Embryonic facial prominence (tissue), 1 donor: ENCODE measurements at regions not wholly inside any gene's neighbourhood (a gene's known extent, or its start where the extent isn't known, plus 50 kb on each side); places are given as distances from the start of the nearest gene placed in this dataset.

Experiments used
- DNase-seq: peaks from one replicate; pipeline ENCODE4 v3.0.0-alpha.2; 2016; ENCODE audit errors: extremely low spot score

DNA sequence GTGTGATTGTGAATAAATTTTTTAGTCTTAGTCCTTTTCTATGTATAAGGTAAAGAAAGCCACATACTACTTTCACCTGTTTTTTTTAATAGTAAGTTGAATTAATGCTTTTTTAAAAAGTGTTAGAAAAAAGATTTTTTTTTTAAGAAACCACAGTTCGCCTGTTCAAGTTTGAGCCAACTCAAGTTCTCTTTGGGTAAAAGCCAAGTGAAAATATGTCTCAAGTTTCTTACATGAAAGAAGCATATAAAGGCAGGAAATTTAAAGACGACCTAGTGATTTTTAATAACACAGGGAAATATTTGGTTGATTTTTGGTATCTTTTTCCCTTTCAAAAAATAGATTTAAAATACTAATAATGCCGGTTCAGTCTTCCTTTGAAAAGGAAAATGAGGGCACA, 369.9 kb upstream of the NR3C2 start:
- DNase-seq, result no peak

DNA sequence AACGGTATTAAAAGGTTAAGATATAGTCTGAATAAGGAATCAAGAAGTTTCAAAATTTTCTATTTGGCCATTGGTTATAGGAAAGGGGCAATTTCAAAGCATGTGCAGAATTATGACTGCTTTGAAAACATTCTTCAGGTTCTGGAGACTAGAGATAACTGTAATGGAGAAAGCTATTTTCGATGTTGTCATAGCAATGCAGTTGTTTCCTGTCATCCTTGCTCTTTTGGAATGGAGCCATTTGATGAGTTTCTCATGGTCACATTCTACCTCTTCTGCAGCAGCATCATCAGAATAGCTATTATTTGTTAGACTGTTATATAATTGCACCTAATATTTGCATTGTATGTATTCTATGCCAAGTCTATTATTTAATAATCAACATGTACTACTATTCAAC, 368.2 kb upstream of the NR3C2 start:
- no peak for DNase-seq

DNA sequence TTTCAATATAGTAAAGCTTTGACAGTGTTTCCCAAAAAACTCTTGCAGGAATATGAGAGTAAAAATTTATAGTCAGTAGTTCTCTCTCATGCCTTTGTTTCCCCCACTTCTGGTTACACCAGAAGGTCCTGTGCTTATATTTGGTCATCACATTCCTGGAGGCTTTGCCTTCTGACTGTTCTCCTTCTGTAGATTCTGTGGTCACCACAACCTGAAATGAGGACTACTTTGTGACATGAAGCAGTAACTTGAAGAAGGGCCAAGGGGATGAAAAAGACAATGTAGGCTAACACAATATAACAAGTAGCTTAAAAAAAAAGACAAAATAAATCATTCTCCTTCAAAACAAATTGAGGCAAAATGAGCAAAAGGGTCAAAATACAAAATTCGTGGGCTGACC, 366.2 kb upstream of the NR3C2 start:
- DNase-seq, result no peak

DNA sequence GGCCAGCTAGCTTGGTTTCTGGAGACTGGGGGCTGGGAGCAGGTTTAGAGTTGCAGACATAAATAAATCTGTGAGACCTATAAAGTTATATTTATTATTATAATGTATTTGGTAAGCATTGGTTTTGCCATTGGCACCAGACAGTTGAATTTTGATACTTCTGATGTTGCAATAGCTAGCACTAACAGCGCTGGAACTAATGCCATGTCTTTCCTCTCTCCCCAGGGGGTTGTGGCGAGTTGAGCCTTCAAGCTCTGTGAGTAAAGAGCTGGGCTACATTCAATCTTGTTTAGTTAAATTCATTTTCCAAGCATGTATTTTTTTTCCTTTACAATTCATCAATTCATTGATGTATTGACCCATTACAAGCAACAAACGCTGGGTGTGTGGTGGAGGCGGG, 358.7 kb upstream of the NR3C2 start:
- DNase-seq, result no peak

DNA sequence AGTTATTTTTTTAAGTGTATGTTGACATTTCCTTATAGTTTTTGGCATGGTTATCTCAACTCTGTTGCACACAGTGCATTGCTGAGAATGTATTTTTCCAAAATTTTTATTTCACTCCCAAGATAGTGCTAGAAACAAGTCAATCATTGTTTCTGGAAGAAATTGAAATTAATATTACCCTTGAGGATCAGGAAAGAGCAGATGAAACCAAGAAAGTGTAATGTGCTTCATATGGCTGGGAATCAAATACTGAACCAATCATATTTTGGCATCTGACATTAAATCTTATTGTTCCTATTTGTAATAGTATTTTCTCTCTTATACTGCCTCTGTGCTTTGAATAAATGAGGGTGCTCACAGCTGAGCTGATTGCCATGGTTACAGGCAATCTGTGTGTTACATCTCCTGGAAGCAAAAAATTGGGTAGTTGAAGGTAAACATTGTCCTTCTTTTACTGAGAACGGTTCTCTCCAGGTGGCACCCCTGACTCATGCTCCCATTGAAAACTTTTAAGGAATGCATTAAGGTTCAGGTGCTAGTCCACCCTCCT, 358.2 kb upstream of the NR3C2 start:
- no peak for DNase-seq

DNA sequence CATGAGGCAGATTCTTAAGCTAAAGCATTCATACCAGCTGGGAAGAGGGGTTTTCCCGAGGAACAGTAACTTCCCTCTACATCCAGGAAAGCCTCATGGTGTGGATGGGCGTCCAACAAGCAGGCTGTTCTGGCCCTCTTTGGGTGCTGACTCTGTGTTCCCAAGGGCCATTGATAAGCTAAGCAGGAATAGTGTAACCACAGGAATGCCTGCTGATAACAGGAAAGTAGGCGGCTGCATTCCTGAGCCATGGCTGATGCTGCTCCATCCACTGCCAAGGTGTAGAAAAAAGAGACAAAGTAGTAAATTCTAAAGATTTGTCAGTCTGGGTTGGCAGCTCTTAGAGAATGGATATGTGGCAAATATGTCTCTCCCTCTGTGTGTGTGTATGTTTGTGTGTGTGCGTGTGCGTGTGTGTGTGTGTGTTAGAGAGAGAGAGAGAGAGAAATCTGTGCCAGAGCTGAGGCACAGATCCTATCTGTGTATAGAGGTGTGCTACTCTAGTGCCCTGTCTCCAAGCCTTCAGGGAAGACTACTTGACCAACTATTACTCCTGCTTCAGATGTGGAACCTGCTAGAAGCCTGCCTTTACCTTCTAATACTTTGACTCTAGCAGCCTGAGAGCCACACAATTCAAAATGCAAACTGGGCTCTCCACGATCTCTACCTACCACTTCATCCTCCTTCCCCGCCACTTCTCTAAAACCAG, 353.1 kb upstream of the NR3C2 start:
- no peak for DNase-seq

DNA sequence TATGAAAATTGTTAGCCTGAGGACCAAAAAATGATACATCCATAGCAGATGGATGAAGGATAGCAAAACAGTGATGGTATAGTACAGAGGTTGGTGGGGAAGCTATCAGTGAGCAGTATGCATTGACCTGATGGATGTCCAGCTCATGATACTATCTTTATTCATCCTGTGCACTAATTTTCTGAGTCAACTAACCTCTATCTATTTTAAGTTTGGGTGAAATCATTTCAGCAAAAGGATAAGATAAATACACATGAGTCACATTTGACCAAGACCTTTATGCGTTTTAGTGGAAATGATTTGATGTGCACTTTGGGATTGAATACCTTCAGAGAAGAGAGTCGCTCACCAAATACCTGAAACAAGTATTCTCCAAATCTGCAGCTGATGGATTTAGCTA, 351.0 kb upstream of the NR3C2 start:
- no peak for DNase-seq

DNA sequence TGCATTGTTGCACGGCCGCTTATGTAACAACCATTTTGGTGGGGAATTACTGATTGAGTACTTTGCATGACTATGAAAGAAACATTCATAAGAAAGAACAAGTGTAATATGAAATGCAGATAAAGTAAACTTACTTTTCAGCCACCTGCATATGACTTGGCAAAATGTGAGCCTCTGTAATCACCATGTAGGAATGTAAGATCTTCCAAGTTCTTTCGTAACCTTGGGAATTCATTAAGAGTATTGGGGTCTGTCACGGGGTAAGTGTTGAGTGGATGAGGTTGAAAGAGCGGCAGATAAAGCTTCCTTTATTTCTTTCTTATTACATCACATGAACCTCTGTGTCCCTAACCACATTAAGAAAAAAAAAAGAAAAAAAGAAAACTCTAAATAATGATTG, 348.5 kb upstream of the NR3C2 start:
- no peak for DNase-seq

DNA sequence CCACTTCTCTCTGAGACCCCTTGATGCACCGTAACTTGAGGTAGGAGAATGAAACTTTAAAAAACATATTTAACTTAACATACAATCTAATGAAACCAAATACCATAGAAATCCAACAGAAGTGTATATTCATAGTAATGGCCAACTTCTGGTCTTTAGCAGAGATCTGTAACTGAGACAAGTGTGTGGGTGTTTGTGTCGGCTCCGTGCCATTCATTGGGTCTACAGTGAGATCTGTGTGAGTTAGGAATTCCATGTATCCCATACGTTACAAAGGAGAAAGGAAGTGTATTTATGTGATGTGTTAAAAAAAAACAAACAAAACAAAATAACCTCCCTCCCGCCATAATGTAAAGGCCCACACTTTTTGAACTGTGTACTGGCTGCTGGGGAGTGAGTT, 348.0 kb upstream of the NR3C2 start:
- no peak for DNase-seq

DNA sequence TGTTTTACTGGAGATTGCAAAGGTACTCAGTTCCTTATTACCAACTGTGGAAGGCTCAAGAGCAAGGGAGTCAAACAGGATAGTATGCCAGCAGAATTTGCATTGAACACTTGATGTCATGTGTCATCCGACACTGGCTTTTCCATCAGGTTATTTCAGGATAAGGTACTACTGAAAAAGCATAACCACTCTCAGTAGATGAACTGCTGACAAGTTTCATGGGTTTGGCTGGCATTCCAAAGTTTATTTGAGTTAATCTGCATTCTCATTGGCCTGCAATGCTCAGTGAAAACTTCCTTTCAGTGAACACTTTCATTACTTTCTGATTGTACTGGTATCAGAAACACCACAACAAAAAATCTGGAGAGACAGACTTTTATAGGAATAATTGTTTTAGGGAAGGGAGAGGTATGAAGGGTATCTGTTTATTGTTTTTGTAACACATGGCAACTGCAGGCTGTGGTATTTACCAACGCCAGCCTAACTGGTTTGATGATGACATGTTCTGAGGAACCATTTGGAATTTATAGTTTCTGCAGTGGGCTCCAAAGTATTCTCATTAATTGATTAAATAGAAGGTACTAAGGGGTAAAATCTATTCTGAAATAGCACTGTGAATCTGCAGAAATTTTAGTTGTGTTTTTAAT, 345.7 kb upstream of the NR3C2 start:
- DNase-seq, result no peak

DNA sequence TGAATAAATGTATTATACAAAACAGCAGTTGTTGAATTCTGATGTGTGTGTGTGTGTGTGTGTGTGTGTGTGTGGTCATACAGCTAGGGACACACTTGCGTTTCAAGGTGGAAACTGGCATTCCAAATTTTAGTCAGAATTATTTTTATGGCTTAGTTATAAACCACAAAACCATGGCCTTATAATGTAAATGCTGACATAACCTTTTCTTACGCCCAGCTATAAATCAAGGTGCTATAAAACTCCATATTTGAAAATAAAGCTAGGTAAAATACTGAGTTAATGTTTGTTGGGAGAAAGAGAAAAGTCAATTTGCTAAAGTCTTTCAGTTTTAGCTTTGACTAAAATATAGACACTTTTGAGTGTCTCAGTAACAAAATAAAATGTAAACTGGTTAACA, 345.1 kb upstream of the NR3C2 start:
- DNase-seq, result no peak

DNA sequence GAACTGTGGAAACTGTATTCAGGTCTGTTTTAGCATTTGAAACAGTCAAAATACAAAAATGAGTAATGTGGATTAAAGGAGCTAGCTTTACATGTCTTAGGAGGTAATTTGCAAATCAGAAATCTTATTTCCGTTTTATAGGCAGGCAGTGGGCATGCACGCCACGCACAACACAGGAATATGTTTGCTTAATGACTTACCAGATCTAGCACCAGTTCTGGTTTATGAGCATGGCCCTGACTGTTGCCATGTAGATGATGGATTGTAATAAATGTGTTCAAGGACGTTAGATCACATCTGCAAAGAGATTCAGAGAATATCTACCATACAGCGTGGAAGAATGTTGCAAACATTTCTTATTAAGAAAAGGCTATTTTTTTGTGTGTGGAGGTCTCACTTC, 344.5 kb upstream of the NR3C2 start:
- DNase-seq, result no peak

DNA sequence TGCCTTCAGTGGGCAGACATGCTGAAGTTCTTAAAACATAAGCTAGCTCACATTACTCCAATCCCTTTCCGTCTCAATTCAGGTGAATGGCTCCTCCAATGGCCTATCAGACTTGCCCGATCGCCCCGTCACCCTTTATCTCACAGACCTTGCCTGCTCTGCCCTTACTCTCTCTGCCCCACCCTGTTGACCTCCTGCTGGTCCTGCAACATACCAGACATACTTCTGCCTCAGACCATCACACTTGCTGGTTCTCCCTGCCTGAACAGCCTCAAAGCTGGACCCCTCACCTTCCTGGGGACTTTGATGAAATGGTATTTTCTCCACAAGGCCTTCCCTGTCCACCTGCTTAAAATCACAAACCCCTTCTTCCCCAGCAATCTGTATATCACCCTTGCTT, 340.1 kb upstream of the NR3C2 start:
- no peak for DNase-seq

DNA sequence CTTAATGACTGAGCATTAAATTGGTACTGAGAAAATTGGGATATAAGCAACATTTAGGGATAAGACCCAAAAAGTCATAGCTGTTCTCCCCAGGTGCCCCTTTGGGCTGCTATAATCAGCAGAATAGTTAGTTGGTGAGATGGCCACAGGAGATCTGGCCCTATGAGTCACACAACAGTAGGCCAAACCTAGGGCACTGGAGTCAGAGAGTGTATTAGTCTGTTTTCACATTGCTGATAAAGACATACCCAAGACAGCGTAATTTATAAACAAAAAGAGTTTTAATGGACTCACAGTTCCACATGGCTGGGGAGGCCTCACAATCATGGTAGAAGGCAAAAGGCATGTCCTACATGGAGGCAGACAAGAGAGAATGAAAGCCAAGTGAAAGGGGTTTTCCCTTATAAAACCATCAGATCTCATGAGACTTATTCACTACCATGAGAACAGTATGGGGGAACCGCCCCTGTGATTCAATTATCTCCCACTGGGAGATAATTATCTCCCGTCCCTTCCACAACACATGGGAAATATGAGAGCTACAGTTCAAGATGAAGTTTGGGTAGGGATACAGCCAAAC, 338.3 kb upstream of the NR3C2 start:
- DNase-seq, result no peak

DNA sequence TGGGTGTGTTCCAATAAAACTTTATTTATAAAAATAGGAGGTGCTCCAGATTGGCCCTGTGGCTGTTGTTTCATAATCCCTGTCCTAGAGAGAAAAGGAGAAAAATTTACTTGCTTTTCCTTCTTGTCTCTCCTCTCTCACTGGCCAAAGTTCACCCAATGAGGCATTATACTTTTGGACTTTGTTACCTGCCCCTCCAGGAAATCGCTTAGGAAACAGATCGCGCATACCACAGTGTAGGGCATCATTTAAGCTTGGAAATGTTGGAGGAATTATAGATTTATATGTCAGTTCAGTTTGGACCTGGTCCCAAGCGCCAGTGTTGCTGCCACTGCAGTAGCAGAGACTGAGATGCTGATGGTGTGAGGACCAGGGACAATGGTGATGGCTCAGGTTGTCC, 337.6 kb upstream of the NR3C2 start:
- DNase-seq, result no peak

DNA sequence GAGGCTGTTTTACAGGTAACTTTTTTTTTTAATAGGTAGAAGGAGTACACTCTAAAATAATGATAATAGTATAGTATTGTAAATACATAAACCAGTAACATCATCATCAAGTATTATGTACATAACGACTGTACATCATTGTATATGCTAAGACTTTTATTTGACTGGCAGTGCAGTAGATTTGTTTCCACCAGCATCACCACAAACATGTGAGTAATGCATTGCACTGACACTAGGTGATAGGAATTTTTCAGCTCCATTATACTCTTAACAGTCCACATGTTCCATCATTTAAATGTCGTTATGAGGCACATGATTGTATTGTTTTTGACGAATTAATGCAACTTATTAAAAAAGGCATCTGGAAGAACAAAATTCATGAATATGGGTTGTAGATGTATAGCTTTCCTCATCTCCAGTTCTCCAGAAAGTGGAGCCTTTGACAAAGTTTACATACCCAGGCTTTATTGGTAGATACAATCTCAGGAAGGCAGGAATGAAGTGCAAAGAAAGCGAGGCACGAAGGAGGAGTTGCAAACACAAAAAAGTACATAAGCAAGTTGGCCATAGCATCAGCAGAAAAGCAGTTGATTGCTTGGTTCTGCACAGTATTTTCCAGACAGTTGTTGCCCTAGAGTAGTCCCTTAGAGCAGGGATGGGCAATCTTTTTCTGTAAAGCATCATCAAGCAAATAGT, 336.9 kb upstream of the NR3C2 start:
- no peak for DNase-seq

DNA sequence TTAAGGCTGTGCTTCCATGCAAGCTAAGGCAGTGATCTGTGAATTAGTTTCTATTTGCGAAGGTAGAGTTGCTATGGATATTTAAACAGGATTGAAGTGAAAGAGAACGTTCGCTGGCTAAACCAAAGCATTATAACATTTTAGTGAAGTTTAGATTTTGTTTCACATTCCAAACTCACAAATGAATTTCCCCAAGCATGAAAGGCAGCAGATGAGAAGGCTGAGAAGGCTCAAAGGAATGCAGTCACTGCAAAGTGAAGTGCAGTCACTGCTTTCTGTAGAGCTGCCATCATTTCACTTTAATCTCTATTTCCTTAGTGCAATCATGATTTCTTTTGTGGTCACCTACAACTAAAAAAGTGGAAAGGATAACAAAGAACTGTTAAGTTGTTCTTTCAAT, 334.7 kb upstream of the NR3C2 start:
- DNase-seq, result no peak

DNA sequence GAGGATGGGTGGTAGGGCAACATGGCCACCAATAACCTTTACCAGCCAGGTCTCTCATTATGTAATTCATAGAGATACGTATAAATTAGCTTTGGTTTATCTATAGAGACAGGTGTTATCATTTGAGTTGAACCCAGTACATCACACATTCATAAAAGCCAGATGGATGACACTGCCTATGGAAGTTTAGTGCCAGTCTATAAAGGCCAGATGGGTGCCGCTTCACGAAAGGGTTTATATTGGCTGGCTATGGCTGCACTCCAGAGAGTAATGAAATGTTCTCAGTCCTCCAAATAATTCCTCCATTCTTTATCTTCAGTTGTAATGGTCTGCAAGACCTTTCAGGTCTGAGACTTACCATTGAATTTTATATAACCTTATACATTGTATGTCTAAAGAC, 331.9 kb upstream of the NR3C2 start:
- no peak for DNase-seq

DNA sequence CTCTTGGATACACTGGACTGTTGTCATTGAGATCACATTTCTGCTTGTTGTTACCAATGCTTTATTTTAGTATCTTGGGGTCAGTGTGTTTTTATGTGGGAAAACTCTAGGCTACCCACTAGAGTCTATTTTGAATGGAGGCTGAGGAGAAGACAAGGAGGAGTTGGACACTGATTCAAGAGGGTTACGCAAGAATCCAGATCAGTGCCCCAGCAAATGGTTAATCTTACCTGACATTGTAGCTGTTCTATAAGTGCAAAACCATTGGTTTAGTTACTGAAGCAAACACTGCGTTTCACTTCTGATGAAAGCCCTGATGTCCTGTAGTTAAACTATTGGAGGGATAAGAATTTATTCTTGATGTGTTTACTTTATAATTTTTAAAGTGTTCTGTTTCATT, 331.1 kb upstream of the NR3C2 start:
- no peak for DNase-seq

DNA sequence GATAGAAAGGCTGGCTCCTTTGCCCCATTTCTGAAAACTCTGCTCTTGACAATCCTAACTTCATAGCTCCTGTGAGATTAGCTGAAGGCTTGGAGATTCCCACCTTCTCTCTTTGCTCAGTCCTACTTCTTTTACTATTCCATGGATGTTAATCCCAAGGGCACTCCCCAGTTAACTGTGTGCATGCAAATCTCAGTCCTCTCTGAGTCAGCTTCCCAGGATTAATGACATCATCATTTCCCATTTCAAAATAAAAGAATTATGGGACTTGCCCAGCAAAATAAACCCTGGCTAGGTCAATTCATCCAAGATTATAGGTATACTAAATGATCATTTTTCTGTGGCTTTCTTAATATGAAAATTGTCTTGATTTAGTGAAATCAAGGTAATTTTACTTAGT, 328.6 kb upstream of the NR3C2 start:
- no peak for DNase-seq

DNA sequence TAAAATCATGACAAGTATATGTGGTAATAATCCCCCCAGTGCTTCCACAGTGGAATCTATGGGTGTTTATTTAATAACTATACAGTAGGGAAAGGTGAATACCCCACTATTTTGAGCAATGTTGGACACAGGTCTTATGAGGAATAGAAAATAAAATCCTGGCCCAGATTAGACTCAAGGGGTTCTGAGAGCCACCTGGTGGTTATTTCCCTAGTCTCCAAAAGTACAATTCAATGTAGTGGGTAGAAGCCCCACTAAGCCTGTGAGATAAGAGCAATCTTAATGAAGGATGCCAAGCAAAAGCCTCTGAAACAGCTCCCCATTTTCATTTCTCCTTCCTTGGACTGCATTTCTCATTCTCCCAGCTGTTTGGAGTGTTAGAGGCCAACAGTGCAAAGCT, 328.2 kb upstream of the NR3C2 start:
- no peak for DNase-seq

DNA sequence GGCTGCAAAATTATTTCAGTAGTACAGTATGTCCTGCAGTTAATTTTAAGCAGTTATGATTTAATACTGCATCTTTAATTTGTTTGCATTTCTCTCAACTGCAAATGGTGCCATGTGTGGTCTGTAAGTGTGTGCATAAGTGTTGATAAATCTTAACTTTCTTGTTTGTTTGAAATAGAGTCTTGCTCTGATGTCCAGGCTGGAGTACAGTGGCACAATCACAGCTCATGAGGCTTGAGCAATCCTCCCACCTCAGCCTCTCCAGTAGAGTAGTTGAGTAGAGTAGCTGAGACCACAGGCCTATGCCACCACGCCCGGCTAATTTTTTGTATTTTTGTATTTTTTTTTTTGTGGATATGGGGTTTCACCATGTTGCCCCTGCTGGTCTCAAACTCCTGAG, 322.5 kb upstream of the NR3C2 start:
- DNase-seq, result no peak

DNA sequence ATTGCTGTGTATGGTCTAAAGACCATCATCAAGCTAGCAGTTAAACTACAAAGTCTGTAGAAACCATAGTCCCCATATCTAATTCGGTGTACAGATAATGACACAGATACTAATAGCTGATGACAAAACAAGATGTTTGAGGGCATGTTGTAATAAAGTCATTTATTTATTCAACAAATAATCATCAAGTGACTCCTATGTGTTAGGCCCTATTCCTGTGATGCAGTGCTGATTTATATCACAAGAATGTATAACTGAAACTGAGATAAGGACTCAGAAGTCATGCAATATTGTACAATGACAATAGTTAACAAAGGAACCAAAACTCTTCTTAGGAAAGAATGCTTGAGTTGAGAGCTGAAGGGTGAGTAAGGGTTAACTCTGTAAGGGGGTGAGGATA, 315.0 kb upstream of the NR3C2 start:
- no peak for DNase-seq
